Pancreas (tissue), 10 donors: ENCODE measurements at regions not wholly inside any gene's neighbourhood (a gene's known extent, or its start where the extent isn't known, plus 50 kb on each side); places are given as distances from the start of the nearest gene placed in this dataset.

Experiments
- ATAC-seq, 4 donors: fragments of 200-7000 bp; cut with Tn5 transposase; one replicate each; pipeline versions ENCODE4 v1.8.0 to v1.9.1; 2020; ENCODE audit warnings: mild to moderate bottlenecking in 4 of 4, moderate library complexity in 4 of 4
- DNase-seq, 6 donors: peaks; one replicate each; pipeline ENCODE4 v3.0.0-alpha.2; 2020
- FAIRE-seq: peaks from 2 replicates; lab custom pipeline; 2012; peaks lifted over from hg19 to GRCh38; lab: Jason Lieb, UNC
- H3K27ac ChIP-seq, 4 donors: fragments of 200-600 bp; sonication (generic); 1 replicate in 3 of 4; 2 replicates in 1 of 4; pipeline versions ENCODE4 v1.5.0 to v1.8.0; 2020
- H3K27me3 ChIP-seq, 4 donors: fragments of 200-600 bp; one replicate each; pipeline ENCODE4 v1.8.0; 2021
- H3K36me3 ChIP-seq, 3 donors: fragments of 200-600 bp; sonication (generic) in 1 of 3; one replicate each; pipeline versions ENCODE4 v1.5.0 to v1.8.0; 2020 to 2021
- H3K4me1 ChIP-seq, 3 donors: fragments of 200-600 bp; one replicate each; pipeline ENCODE4 v1.8.0; 2021
- H3K4me3 ChIP-seq, 4 donors: fragments of 200-600 bp; sonication (generic) in 2 of 4; one replicate each; pipeline versions ENCODE4 v1.5.0 to v1.8.0; 2020 to 2021
- H3K9me3 ChIP-seq, 4 donors: fragments of 200-600 bp; one replicate each; pipeline ENCODE4 v1.8.0; 2021
- WGBS, 2 donors: extraction: QIAGEN DNeasy Blood & Tissue Kit; methylation state at CpG; one replicate each; pipeline ENCODE4 v1.1.7; 2013; 5-methylcytosine and 5-hydroxymethylcytosine counted together
- intact Hi-C, 3 donors: fragments of 100-400 bp; cut with DNase I; formaldehyde crosslinking; loops; one replicate each; pipeline versions ENCODE4 v1.11.1 to v1.14.2; 2022
- TF ChIP-seq, protein P1 (sequence below), 4 donors: fragments of 200-600 bp; sonication (generic) in 3 of 4; IDR thresholded peaks; one replicate each; pipeline versions ENCODE4 v1.5.0 to v1.8.0; 2021; ENCODE audit warnings: antibody characterized with exemption in 4 of 4
- donor health status: healthy with polysubstance abuse.
- donor health status: DM: no; HTN: no; CAD: no; lungs with moderate emphysema.
- donor health status: DM: no; HTN: no; CAD: no.
- donor health status: control.
- donor health status: control.
- donor health status: Bipolar disorder and iron deficiency.
- donor health status: DM: yes; HTN: yes; CAD: no.
- donor health status: DM: no; HTN: no; CAD: no.
- donor health status: DM: no; HTN: no; CAD: no.
- donor health status: DM: yes; HTN: yes; CAD: no.

DNA sequence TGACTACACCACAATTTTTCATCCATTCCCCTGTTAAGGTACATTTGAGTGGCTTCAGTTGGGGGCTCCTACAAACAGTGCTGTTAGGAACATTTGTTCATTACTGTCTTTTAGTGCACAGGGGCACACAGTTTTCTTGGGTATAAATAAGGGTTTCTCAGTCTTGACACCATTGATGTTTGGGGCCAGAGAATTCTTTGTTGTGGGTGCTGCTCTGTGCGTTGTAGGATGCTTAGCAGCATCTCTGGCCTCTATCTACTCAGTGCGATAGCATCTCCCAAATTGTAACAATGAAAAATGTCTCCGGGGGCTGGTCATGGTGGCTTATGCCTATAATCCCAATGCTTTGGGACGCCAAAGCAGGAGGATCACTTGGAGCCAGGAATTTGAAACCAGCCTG, 153.0 kb upstream of the MYL2 start:
- no peak overlapping the region for H3K4me3 ChIP-seq
- H3K36me3 ChIP-seq: no peaks in the 10 kb centered on the region
- FAIRE-seq: no peak
- no peak overlapping the region for H3K27ac ChIP-seq
- no peak for ATAC-seq
- 94 to 97% methylated on average over 4 of the region's 4 CpGs for WGBS, 2 donors
- intact Hi-C loops: no loop called here
- H3K4me1 ChIP-seq: peaks cover 11 to 31% (median 30%) of the 10 kb centered on the region in 3 donors
- no peaks in the 10 kb centered on the region for H3K9me3 ChIP-seq
- no peaks in the 10 kb centered on the region for H3K27me3 ChIP-seq
- TF ChIP-seq, protein P1, sequence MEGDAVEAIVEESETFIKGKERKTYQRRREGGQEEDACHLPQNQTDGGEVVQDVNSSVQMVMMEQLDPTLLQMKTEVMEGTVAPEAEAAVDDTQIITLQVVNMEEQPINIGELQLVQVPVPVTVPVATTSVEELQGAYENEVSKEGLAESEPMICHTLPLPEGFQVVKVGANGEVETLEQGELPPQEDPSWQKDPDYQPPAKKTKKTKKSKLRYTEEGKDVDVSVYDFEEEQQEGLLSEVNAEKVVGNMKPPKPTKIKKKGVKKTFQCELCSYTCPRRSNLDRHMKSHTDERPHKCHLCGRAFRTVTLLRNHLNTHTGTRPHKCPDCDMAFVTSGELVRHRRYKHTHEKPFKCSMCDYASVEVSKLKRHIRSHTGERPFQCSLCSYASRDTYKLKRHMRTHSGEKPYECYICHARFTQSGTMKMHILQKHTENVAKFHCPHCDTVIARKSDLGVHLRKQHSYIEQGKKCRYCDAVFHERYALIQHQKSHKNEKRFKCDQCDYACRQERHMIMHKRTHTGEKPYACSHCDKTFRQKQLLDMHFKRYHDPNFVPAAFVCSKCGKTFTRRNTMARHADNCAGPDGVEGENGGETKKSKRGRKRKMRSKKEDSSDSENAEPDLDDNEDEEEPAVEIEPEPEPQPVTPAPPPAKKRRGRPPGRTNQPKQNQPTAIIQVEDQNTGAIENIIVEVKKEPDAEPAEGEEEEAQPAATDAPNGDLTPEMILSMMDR (IDR thresholded peaks at IDR 0.05): no peak
- DNase-seq: no peak

DNA sequence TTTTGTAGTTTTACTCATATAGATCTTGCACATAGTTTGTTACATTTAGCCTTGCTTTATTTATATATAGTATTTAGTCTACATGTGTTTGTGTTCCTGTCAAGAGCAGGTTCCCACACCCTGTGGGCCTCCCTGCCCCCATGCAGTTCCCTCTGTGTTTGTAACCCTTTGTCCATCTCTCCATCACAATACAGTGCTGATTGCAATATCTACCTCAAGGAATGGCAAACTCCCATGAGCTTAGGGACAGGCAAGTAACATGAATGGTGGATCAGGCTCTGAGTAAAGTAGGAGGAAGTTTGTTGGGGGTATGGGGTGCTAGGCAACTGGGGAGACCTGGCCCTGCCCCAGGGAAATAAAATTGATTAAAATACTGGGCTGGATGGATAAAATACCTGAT, 151.9 kb upstream of the MYL2 start:
- no peak for FAIRE-seq
- H3K4me3 ChIP-seq: no peak overlapping the region
- intact Hi-C loops: no loop called here

DNA sequence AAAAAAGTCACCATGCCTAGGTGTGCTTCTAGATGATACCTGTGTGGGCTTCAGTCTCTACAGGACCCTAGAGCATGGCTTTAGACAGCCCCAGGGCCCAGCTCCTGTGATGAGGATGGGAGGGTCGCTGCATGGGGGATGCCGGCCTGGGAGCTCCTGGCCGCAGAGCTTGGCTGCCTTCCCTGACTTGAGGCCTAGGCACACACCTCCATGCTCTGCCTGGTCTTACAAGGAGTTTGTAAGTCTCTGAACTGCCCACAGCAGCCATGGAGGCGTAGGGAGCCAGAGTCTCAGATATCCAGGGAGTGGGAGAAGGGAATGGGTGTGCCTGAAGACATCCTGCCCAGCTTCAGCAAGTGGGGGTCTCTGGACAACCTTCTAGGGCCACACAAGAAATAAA, 149.5 kb upstream of the MYL2 start:
- Histone ChIP-seq H3K27ac (no peak overlapping the region), H3K27me3 (no peaks in the 10 kb centered on the region), H3K9me3 (no peaks in the 10 kb centered on the region), H3K4me3 (no peak overlapping the region), H3K4me1 (peaks cover 0 to 11% (median 9%) of the 10 kb centered on the region in 3 donors), H3K36me3 (no peaks in the 10 kb centered on the region)
- no peak for DNase-seq
- TF ChIP-seq, protein P1 (IDR thresholded peaks at IDR 0.05): no peak
- ATAC-seq: no peak
- 90 to 96% methylated on average over 4 of the region's 4 CpGs for WGBS, 2 donors
- intact Hi-C loops: no loop called here
- no peak for FAIRE-seq

More for the DNA sequence above, 151.9 kb upstream of the MYL2 start:
- ATAC-seq (no peak), DNase-seq (no peak)
- Histone ChIP-seq H3K27ac (no peak overlapping the region), H3K9me3 (no peaks in the 10 kb centered on the region), H3K4me1 (peaks cover 11 to 29% (median 28%) of the 10 kb centered on the region in 3 donors), H3K27me3 (no peaks in the 10 kb centered on the region), H3K36me3 (no peaks in the 10 kb centered on the region)
- TF ChIP-seq, protein P1 (IDR thresholded peaks at IDR 0.05): no peak

DNA sequence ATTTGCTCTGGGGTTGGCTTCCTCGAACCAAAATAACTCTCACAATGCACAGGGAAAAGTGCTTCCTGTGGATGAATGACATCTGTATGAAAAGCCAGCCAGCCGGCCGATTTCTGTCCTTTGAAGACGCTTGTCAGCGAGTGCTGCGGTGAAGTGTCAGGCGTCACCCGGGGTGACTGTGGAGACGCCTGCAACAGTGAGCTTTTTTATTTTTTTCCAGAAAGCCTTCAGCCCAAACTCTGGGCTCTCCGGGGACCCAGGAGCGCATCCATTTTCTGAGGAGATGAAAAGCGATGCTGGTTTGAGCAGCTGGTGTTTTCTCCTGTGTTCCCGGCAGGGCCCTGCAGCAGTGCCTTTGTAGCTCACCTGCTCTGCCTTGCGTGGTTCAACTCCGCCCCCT, 147.9 kb upstream of the MYL2 start:
- TF ChIP-seq, protein P1 (IDR thresholded peaks at IDR 0.05): no peak
- no peak overlapping the region for H3K4me3 ChIP-seq
- no peaks in the 10 kb centered on the region for H3K36me3 ChIP-seq
- DNase-seq (no peak), FAIRE-seq (no peak), ATAC-seq (no peak)
- no peak overlapping the region for H3K27ac ChIP-seq
- no peaks in the 10 kb centered on the region for H3K27me3 ChIP-seq
- intact Hi-C loops: no loop called here
- no peaks in the 10 kb centered on the region for H3K9me3 ChIP-seq
- WGBS, 2 donors: 55 to 56% methylated on average over 15 of the region's 15 CpGs
- peaks cover 0 to 2% (median 0%) of the 10 kb centered on the region in 3 donors for H3K4me1 ChIP-seq

DNA sequence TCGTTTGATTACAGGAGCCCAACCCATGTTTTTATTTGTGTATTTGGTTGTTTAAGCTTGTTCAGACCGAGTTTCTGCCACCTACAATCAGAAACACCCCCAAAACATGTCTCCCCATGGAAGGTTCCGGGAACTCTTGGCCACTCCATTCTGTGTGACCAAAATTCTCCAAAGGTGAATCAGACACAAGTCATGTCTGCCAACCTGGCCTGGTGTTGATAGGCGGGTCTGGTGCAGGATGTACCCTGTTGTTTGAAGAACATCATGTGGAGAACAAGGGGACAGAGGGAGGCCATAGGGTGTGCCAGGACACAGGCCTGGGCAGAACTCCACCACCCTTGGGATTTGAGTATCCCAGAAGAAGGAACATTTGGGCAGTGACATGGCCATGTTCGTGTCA, 147.1 kb upstream of the MYL2 start:
- DNase-seq (no peak), FAIRE-seq (no peak), ATAC-seq (no peak)
- Histone ChIP-seq H3K4me1 (peaks cover 0 to 2% (median 0%) of the 10 kb centered on the region in 3 donors), H3K27ac (no peak overlapping the region), H3K9me3 (no peaks in the 10 kb centered on the region), H3K4me3 (no peak overlapping the region), H3K27me3 (no peaks in the 10 kb centered on the region), H3K36me3 (no peaks in the 10 kb centered on the region)
- intact Hi-C loops: no loop called here
- WGBS, 2 donors: 80 to 89% methylated on average over 5 of the region's 5 CpGs
- TF ChIP-seq, protein P1 (IDR thresholded peaks at IDR 0.05): no peak
